CD8-positive, alpha-beta memory T cell (primary cell): ENCODE measurements at regions not wholly inside any gene's neighbourhood (a gene's known extent, or its start where the extent isn't known, plus 50 kb on each side); places are given as distances from the start of the nearest gene placed in this dataset.
A peak's percentile ranks its signal among the peaks of the same experiment; 100 is the strongest.

Source experiments
- CTCF ChIA-PET: fragments of 350-600 bp; sonication (Branson Sonifier 250); formaldehyde crosslinking; loops from one replicate; lab custom pipeline; 2021; ENCODE audit warnings: antibody characterized with exemption; lab: Charles Lee
- POLR2A ChIA-PET: fragments of 350-600 bp; sonication (Branson Sonifier 250); formaldehyde crosslinking; loops from one replicate; lab custom pipeline; 2021; ENCODE audit warnings: antibody characterized with exemption; lab: Charles Lee
- DNase-seq, 5 donors: peaks; one replicate each; pipeline versions ENCODE4 v3.0.0 to v3.0.0-alpha.2; 2020 to 2022; ENCODE audit warnings: mixed read lengths in 1 of 5
- H3K27ac ChIP-seq: one replicate; pipeline ENCODE4 v1.7.0; 2013; ENCODE audit warnings: low read depth, mild to moderate bottlenecking, low read length, moderate library complexity
- H3K27me3 ChIP-seq: 2 replicates; pipeline ENCODE4 v1.7.0; 2013; ENCODE audit warnings: low read length, mild to moderate bottlenecking; ENCODE audit not compliant: insufficient read depth, poor library complexity, severe bottlenecking
- H3K36me3 ChIP-seq: 2 replicates; pipeline ENCODE4 v1.7.0; 2013; ENCODE audit warnings: mild to moderate bottlenecking, low read length, moderate library complexity; ENCODE audit not compliant: insufficient read depth
- H3K4me1 ChIP-seq: 2 replicates; pipeline ENCODE4 v1.7.0; 2013; ENCODE audit warnings: mild to moderate bottlenecking, low read length, moderate library complexity; ENCODE audit not compliant: insufficient read depth
- H3K4me3 ChIP-seq: 2 replicates; pipeline ENCODE4 v1.7.0; 2013; ENCODE audit warnings: mild to moderate bottlenecking, low read length
- H3K9me3 ChIP-seq: 2 replicates; pipeline ENCODE4 v1.7.0; 2013; ENCODE audit warnings: mild to moderate bottlenecking, low read length
- H3K27ac Mint-ChIP-seq, 8 donors: one replicate each; pipeline ENCODE4 v1.8.0; 2020 to 2021; ENCODE audit warnings: mixed read lengths in 8 of 8, mild to moderate bottlenecking in 6 of 8, inconsistent platforms in 3 of 8, moderate library complexity in 3 of 8
- H3K27me3 Mint-ChIP-seq, 2 donors: one replicate each; pipeline ENCODE4 v1.8.0; 2020 to 2021; ENCODE audit warnings: mixed read lengths in 2 of 2, mild to moderate bottlenecking in 1 of 2, moderate library complexity in 1 of 2
- H3K36me3 Mint-ChIP-seq, 3 donors: one replicate each; pipeline ENCODE4 v1.8.0; 2020 to 2021; ENCODE audit warnings: mixed read lengths in 3 of 3, inconsistent platforms in 1 of 3, mild to moderate bottlenecking in 1 of 3
- H3K4me1 Mint-ChIP-seq, 3 donors: one replicate each; pipeline ENCODE4 v1.8.0; 2020 to 2021; ENCODE audit warnings: mixed read lengths in 3 of 3, inconsistent platforms in 1 of 3, mild to moderate bottlenecking in 1 of 3
- H3K4me3 Mint-ChIP-seq, 7 donors: one replicate each; pipeline ENCODE4 v1.8.0; 2020 to 2021; ENCODE audit warnings: mixed read lengths in 7 of 7, mild to moderate bottlenecking in 6 of 7, moderate library complexity in 4 of 7, inconsistent platforms in 2 of 7
- H3K9me3 Mint-ChIP-seq, 5 donors: one replicate each; pipeline ENCODE4 v1.8.0; 2020 to 2022; ENCODE audit warnings: mixed read lengths in 5 of 5, mild to moderate bottlenecking in 3 of 5, moderate library complexity in 2 of 5, inconsistent platforms in 1 of 5

- POLR2A ChIA-PET = no interaction called here
- peaks cover 0 to 37% of the 10 kb centered on the region in 2 donors for H3K27me3 Mint-ChIP-seq
- H3K4me3 Mint-ChIP-seq = no peak overlapping the region
Observed at GRCh38 chr14:25178255-25178654, 128.3 kb upstream of the STXBP6 start.

DNA sequence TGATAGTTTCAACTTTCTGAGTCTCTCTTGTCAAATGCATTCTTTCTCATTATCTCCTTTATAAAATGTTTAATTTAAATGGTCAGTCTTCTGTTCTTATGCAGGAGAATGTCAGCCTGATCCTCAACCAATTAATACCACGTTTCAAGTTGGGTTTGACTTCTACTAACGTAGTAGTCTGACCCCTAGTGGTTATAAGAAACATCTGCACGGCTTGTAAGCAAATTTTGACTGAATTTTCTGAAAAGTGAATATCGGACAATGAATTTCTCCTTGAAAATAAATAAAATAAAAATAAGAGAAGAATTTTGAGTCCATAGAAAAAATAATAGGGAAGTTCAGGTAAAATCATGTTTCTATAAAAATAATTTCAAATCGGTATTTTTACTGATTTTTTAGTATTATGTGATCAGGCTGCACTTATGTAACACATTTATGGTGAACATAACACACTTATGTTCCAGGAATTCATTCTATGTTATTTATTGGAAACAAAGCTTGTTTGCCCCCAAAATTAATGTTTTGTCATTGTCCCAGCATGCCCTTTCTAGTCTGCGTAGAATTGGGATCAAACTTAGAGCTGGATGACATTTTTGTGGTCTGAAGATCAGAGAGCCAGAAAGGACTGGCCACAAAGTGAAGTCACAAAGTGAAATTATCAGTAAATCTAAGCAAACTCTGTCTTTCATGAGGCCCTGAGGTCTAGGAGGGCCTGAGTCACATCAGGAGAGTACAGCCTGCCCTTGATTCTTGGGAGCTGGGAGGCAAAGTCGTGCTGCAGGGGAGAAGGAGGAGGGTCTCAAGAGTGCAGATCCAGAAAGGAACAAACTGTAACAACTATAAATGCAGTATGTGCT lies 101.2 kb upstream of the STXBP6 start:
- Mint-ChIP-seq H3K4me3 (no peak overlapping the region), H3K36me3 (no peaks in the 10 kb centered on the region), H3K4me1 (no peaks in the 10 kb centered on the region), H3K27me3 (peaks cover 2 to 19% of the 10 kb centered on the region in 2 donors), H3K27ac (no peak overlapping the region), H3K9me3 (no peaks in the 10 kb centered on the region)
- H3K27me3 ChIP-seq = peaks cover 8% of the 10 kb centered on the region
- peak in 1 of 5 donors; percentile 8 for DNase-seq
- POLR2A ChIA-PET = no interaction called here
- H3K9me3 ChIP-seq = no peaks in the 10 kb centered on the region
- CTCF ChIA-PET = interaction anchor here (0.9 to 2.4 kb wide), 2 partner anchors 19 to 441 kb away, joined by 3 to 8 read pairs; no protein-coding TSS in a partner anchor
- no peak overlapping the region for H3K4me3 ChIP-seq
- H3K4me1 ChIP-seq = no peaks in the 10 kb centered on the region
- no peaks in the 10 kb centered on the region for H3K36me3 ChIP-seq
- no peak overlapping the region for H3K27ac ChIP-seq

More at GRCh38 chr14:25178255-25178654, 128.3 kb upstream of the STXBP6 start:
- Histone ChIP-seq H3K4me3 (no peak overlapping the region), H3K36me3 (no peaks in the 10 kb centered on the region), H3K4me1 (no peaks in the 10 kb centered on the region), H3K9me3 (no peaks in the 10 kb centered on the region), H3K27ac (no peak overlapping the region), H3K27me3 (no peaks in the 10 kb centered on the region)
- CTCF ChIA-PET = no interaction called here
- H3K27ac Mint-ChIP-seq = no peak overlapping the region
- H3K4me1 Mint-ChIP-seq = no peaks in the 10 kb centered on the region
- DNase-seq = no peak
- no peaks in the 10 kb centered on the region for H3K36me3 Mint-ChIP-seq
- H3K9me3 Mint-ChIP-seq = peaks cover 4 to 18% (median 12%) of the 10 kb centered on the region in 5 donors

DNA sequence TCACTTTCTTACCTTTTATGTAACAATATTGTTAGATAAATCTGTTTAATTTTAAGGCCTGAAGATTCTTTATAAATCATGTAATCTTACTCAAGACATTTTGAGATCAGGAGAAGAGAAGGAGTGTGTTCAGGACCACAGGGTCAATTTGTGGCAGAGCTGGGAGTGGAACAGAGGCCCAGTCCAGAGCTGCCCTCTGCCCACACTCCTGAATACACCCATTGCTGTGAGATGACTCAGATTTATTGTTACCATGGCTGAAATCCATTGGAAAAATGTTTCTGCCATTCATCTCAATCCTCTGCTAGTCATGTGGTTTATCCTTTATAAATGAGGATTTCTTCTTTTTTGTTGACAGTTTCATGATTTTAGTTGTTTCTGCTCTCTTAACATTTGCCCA lies 100.5 kb upstream of the STXBP6 start:
- Histone ChIP-seq H3K4me3 (no peak overlapping the region), H3K9me3 (no peaks in the 10 kb centered on the region), H3K36me3 (no peaks in the 10 kb centered on the region), H3K27me3 (peaks cover 8% of the 10 kb centered on the region), H3K27ac (no peak overlapping the region), H3K4me1 (no peaks in the 10 kb centered on the region)
- H3K4me3 Mint-ChIP-seq = no peak overlapping the region
- DNase-seq = no peak
- ChIA-PET CTCF (interaction anchor here (2.4 kb wide), 1 partner anchor 18 kb away, joined by 8 read pairs; no protein-coding TSS in a partner anchor), POLR2A (no interaction called here)
- no peaks in the 10 kb centered on the region for H3K9me3 Mint-ChIP-seq
- no peaks in the 10 kb centered on the region for H3K36me3 Mint-ChIP-seq
- peak overlapping the region in 1 of 8 donors; percentile 13 for H3K27ac Mint-ChIP-seq
- H3K27me3 Mint-ChIP-seq = peaks cover 2 to 20% of the 10 kb centered on the region in 2 donors
- no peaks in the 10 kb centered on the region for H3K4me1 Mint-ChIP-seq

GRCh38 chr14:25140411-25140810 lies 90.5 kb upstream of the STXBP6 start:
- POLR2A ChIA-PET = no interaction called here

DNA sequence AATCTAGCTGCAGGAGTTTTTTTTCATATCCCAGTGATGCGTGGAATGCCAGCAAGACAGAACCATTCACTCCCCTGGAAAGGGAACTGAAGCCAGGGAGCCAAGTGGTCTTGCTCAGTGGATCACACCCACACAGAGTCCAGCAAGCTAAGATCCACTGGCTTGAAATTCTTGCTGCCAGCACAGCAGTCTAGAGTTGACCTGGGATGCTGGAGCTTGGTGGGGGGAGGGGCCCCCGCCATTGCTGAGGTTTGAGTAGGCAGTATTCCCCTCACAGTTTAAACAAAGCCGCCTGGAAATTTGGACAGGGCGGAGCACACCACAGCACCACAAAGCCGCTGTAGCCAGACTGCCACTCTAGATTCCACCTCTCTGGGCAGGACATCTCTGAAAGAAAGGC lies 86.9 kb upstream of the STXBP6 start:
- Mint-ChIP-seq H3K27ac (no peak overlapping the region), H3K4me1 (peaks cover 4% of the 10 kb centered on the region in 3 donors), H3K9me3 (no peaks in the 10 kb centered on the region), H3K27me3 (peaks cover 23 to 55% of the 10 kb centered on the region in 2 donors), H3K36me3 (no peaks in the 10 kb centered on the region), H3K4me3 (no peak overlapping the region)
- DNase-seq = no peak
- H3K27me3 ChIP-seq = peaks cover 3% of the 10 kb centered on the region
- H3K4me3 ChIP-seq = no peak overlapping the region
- H3K4me1 ChIP-seq = no peaks in the 10 kb centered on the region
- H3K27ac ChIP-seq = no peak overlapping the region
- CTCF ChIA-PET = interaction anchor here (2.6 kb wide), 1 partner anchor 427 kb away, joined by 8 read pairs; no protein-coding TSS in a partner anchor
- no peaks in the 10 kb centered on the region for H3K36me3 ChIP-seq
- no peaks in the 10 kb centered on the region for H3K9me3 ChIP-seq
- POLR2A ChIA-PET = no interaction called here

More at GRCh38 chr14:25140411-25140810, 90.5 kb upstream of the STXBP6 start:
- CTCF ChIA-PET = no interaction called here
- Histone ChIP-seq H3K4me1 (no peaks in the 10 kb centered on the region), H3K27ac (no peak overlapping the region), H3K27me3 (no peaks in the 10 kb centered on the region), H3K9me3 (no peaks in the 10 kb centered on the region), H3K36me3 (no peaks in the 10 kb centered on the region), H3K4me3 (no peak overlapping the region)
- H3K27me3 Mint-ChIP-seq = peaks cover 2 to 24% of the 10 kb centered on the region in 2 donors
- no peak overlapping the region for H3K4me3 Mint-ChIP-seq
- H3K27ac Mint-ChIP-seq = no peak overlapping the region
- H3K36me3 Mint-ChIP-seq = no peaks in the 10 kb centered on the region
- no peak for DNase-seq
- H3K4me1 Mint-ChIP-seq = no peaks in the 10 kb centered on the region
- no peaks in the 10 kb centered on the region for H3K9me3 Mint-ChIP-seq

- CTCF ChIA-PET = interaction anchor here (1.3 to 2.6 kb wide), 2 partner anchors 424 to 444 kb away, joined by 3 to 8 read pairs; no protein-coding TSS in a partner anchor
- no peak for DNase-seq
- Mint-ChIP-seq H3K36me3 (no peaks in the 10 kb centered on the region), H3K9me3 (no peaks in the 10 kb centered on the region), H3K4me1 (peaks cover 4% of the 10 kb centered on the region in 3 donors), H3K4me3 (no peak overlapping the region), H3K27me3 (peaks cover 27 to 55% of the 10 kb centered on the region in 2 donors), H3K27ac (no peak overlapping the region)
- Histone ChIP-seq H3K36me3 (no peaks in the 10 kb centered on the region), H3K27me3 (peaks cover 3% of the 10 kb centered on the region), H3K27ac (no peak overlapping the region), H3K4me3 (no peak overlapping the region), H3K9me3 (no peaks in the 10 kb centered on the region), H3K4me1 (no peaks in the 10 kb centered on the region)
- POLR2A ChIA-PET = no interaction called here
Observed at GRCh38 chr14:25134184-25134583, 84.2 kb upstream of the STXBP6 start.

GRCh38 chr14:25132732-25133422 lies 82.9 kb upstream of the STXBP6 start:
- Histone ChIP-seq H3K4me3 (no peak overlapping the region), H3K9me3 (no peaks in the 10 kb centered on the region), H3K27ac (no peak overlapping the region), H3K36me3 (no peaks in the 10 kb centered on the region), H3K4me1 (no peaks in the 10 kb centered on the region), H3K27me3 (peaks cover 3% of the 10 kb centered on the region)
- DNase-seq = peak; percentile 11 to 54 (median 21)
- POLR2A ChIA-PET = no interaction called here
- Mint-ChIP-seq H3K9me3 (no peaks in the 10 kb centered on the region), H3K27me3 (peaks cover 31 to 58% of the 10 kb centered on the region in 2 donors), H3K4me3 (no peak overlapping the region), H3K36me3 (no peaks in the 10 kb centered on the region), H3K27ac (no peak overlapping the region), H3K4me1 (peaks cover 4% of the 10 kb centered on the region in 3 donors)
- CTCF ChIA-PET = interaction anchor here (0.9 to 2.5 kb wide), 9 partner anchors 14 to 652 kb away, joined by 3 to 24 read pairs (median 5); no protein-coding TSS in a partner anchor

- no peak overlapping the region for H3K4me3 Mint-ChIP-seq
- ChIA-PET POLR2A (no interaction called here), CTCF (interaction anchor here (1.1 to 2.5 kb wide), 8 partner anchors 18 to 651 kb away, joined by 3 to 24 read pairs (median 4); no protein-coding TSS in a partner anchor)
- peaks cover 31 to 59% of the 10 kb centered on the region in 2 donors for H3K27me3 Mint-ChIP-seq
- H3K27ac Mint-ChIP-seq = no peak overlapping the region
- peaks cover 3% of the 10 kb centered on the region for H3K27me3 ChIP-seq
- no peaks in the 10 kb centered on the region for H3K36me3 ChIP-seq
- no peaks in the 10 kb centered on the region for H3K36me3 Mint-ChIP-seq
- DNase-seq = no peak
- H3K4me1 Mint-ChIP-seq = peaks cover 4% of the 10 kb centered on the region in 3 donors
- H3K4me1 ChIP-seq = no peaks in the 10 kb centered on the region
- H3K9me3 Mint-ChIP-seq = no peaks in the 10 kb centered on the region
- no peak overlapping the region for H3K4me3 ChIP-seq
- no peak overlapping the region for H3K27ac ChIP-seq
- H3K9me3 ChIP-seq = no peaks in the 10 kb centered on the region
Observed at GRCh38 chr14:25132094-25132493, 82.1 kb upstream of the STXBP6 start.
